H9 (cell line): ENCODE measurements at regions not wholly inside any gene's neighbourhood (a gene's known extent, or its start where the extent isn't known, plus 50 kb on each side); places are given as distances from the start of the nearest gene placed in this dataset.

Source experiments
- DNase-seq: peaks from one replicate; pipeline ENCODE4 v3.0.0-alpha.2; 2017
- H2AFZ ChIP-seq: one replicate; pipeline ENCODE4 v1.6.1; 2013; ENCODE audit warnings: mild to moderate bottlenecking, low read length, control low read depth, moderate library complexity
- H2AK5ac ChIP-seq: 2 replicates; pipeline ENCODE4 v1.6.1; 2013; ENCODE audit warnings: low read length, control low read depth, mixed read lengths; ENCODE audit not compliant: insufficient read length
- H2BK120ac ChIP-seq: one replicate; pipeline ENCODE4 v1.6.1; 2013; ENCODE audit warnings: low read depth, mild to moderate bottlenecking, low read length, control low read depth, inconsistent platforms; ENCODE audit not compliant: poor library complexity, severe bottlenecking
- H2BK12ac ChIP-seq: 2 replicates; pipeline ENCODE4 v1.6.1; 2013; ENCODE audit warnings: low read length, control low read depth, mixed read lengths, low read depth; ENCODE audit not compliant: insufficient read length
- H2BK15ac ChIP-seq: 2 replicates; pipeline ENCODE4 v1.6.1; 2013; ENCODE audit warnings: low read depth, low read length, control low read depth
- H2BK20ac ChIP-seq: one replicate; pipeline ENCODE4 v1.6.1; 2013; ENCODE audit warnings: low read depth, mild to moderate bottlenecking, low read length, control low read depth, inconsistent platforms; ENCODE audit not compliant: poor library complexity, severe bottlenecking
- H2BK5ac ChIP-seq: 2 replicates; pipeline ENCODE4 v1.6.1; 2013; ENCODE audit warnings: low read length, control low read depth, mixed read lengths; ENCODE audit not compliant: insufficient read length
- H3K14ac ChIP-seq: 2 replicates; pipeline ENCODE4 v1.6.1; 2013; ENCODE audit warnings: low read length, control low read depth; ENCODE audit not compliant: insufficient read depth
- H3K18ac ChIP-seq: 2 replicates; pipeline ENCODE4 v1.6.1; 2013; ENCODE audit warnings: low read depth, mild to moderate bottlenecking, mixed read lengths, low read length, control low read depth; ENCODE audit not compliant: insufficient read length
- H3K23ac ChIP-seq: 2 replicates; pipeline ENCODE4 v1.6.1; 2013; ENCODE audit warnings: low read length, control low read depth, mixed read lengths, low read depth; ENCODE audit not compliant: insufficient read length
- H3K23me2 ChIP-seq: 2 replicates; pipeline ENCODE4 v1.6.1; 2013; ENCODE audit warnings: low read depth, mild to moderate bottlenecking, mixed read lengths, low read length, control low read depth; ENCODE audit not compliant: insufficient read length, poor library complexity, severe bottlenecking
- H3K27ac ChIP-seq: 2 replicates; pipeline ENCODE4 v1.5.1; 2013; ENCODE audit warnings: low read length, control low read depth, mixed read lengths, low read depth; ENCODE audit not compliant: insufficient read length
- H3K27me3 ChIP-seq: 2 replicates; pipeline ENCODE4 v1.6.1; 2013; ENCODE audit warnings: low read length, control low read depth, inconsistent platforms; ENCODE audit not compliant: insufficient read depth
- H3K4ac ChIP-seq: 2 replicates; pipeline ENCODE4 v1.6.1; 2013; ENCODE audit warnings: low read depth, mild to moderate bottlenecking, control low read depth, inconsistent platforms, low read length, moderate library complexity
- H3K4me1 ChIP-seq: 2 replicates; pipeline ENCODE4 v1.6.1; 2013; ENCODE audit warnings: low read length, control low read depth, inconsistent platforms; ENCODE audit not compliant: insufficient read depth
- H3K4me2 ChIP-seq: 2 replicates; pipeline ENCODE4 v1.6.1; 2013; ENCODE audit warnings: low read length, control low read depth, mixed read lengths; ENCODE audit not compliant: insufficient read length, insufficient read depth
- H3K56ac ChIP-seq: 2 replicates; pipeline ENCODE4 v1.6.1; 2013; ENCODE audit warnings: low read depth, mild to moderate bottlenecking, mixed read lengths, low read length, control low read depth; ENCODE audit not compliant: insufficient read length
- H3K79me1 ChIP-seq: 2 replicates; pipeline ENCODE4 v1.6.1; 2013; ENCODE audit warnings: low read depth, mild to moderate bottlenecking, moderate library complexity, low read length, control low read depth, inconsistent platforms; ENCODE audit not compliant: insufficient read depth, poor library complexity, severe bottlenecking
- H3K79me2 ChIP-seq: 2 replicates; pipeline ENCODE4 v1.6.1; 2013; ENCODE audit warnings: low read length, control low read depth, inconsistent platforms; ENCODE audit not compliant: insufficient read depth
- H3K9ac ChIP-seq: 2 replicates; pipeline ENCODE4 v1.6.1; 2013; ENCODE audit warnings: low read length, control low read depth, mixed read lengths; ENCODE audit not compliant: insufficient read length; ENCODE audit errors: extremely low read depth
- H3K9me3 ChIP-seq: one replicate; pipeline ENCODE4 v1.6.1; 2013; ENCODE audit warnings: low read depth, low read length, inconsistent platforms; ENCODE audit not compliant: control insufficient read depth
- H3T11ph ChIP-seq: one replicate; pipeline ENCODE4 v1.6.1; 2013; ENCODE audit warnings: mild to moderate bottlenecking, low read length, control low read depth, inconsistent platforms
- H4K20me1 ChIP-seq: one replicate; pipeline ENCODE4 v1.6.1; 2013; ENCODE audit not compliant: control insufficient read depth, insufficient read length, insufficient read depth
- H4K5ac ChIP-seq: 2 replicates; pipeline ENCODE4 v1.6.1; 2013; ENCODE audit warnings: low read depth, mild to moderate bottlenecking, mixed read lengths, low read length, control low read depth; ENCODE audit not compliant: insufficient read length
- H4K8ac ChIP-seq: replicated peaks from 2 replicates; pipeline ENCODE4 v1.6.1; 2013; ENCODE audit warnings: low read length, control low read depth, mixed read lengths, low read depth; ENCODE audit not compliant: insufficient read length
- H4K91ac ChIP-seq: 2 replicates; pipeline ENCODE4 v1.6.1; 2013; ENCODE audit warnings: low read depth, mild to moderate bottlenecking, moderate library complexity, mixed read lengths, low read length, control low read depth; ENCODE audit not compliant: insufficient read length
- H3K27ac Mint-ChIP-seq, 3 experiments: 2 replicates in 2 of 3; 3 replicates in 1 of 3; pipeline ENCODE4 v1.8.0; 2020 to 2021; ENCODE audit warnings: mixed read lengths in 3 of 3, mild to moderate bottlenecking in 1 of 3, moderate library complexity in 1 of 3
- H3K27me3 Mint-ChIP-seq: 2 replicates; pipeline ENCODE4 v1.8.0; 2021; ENCODE audit warnings: low read depth, mild to moderate bottlenecking, moderate library complexity, mixed read lengths
- H3K36me3 Mint-ChIP-seq, 3 experiments: 2 replicates in 2 of 3; 3 replicates in 1 of 3; pipeline ENCODE4 v1.8.0; 2020 to 2021; ENCODE audit warnings: low read depth in 3 of 3, mixed read lengths in 3 of 3; ENCODE audit not compliant: insufficient read depth in 1 of 3
- H3K4me1 Mint-ChIP-seq, 2 experiments: 2 replicates each; pipeline ENCODE4 v1.8.0; 2020; ENCODE audit warnings: mixed read lengths in 2 of 2
- H3K4me3 Mint-ChIP-seq, 2 experiments: 2 replicates in 1 of 2; 3 replicates in 1 of 2; pipeline ENCODE4 v1.8.0; 2020 to 2021; ENCODE audit warnings: mild to moderate bottlenecking in 2 of 2, mixed read lengths in 2 of 2, moderate library complexity in 1 of 2
- H3K9me3 Mint-ChIP-seq, 2 experiments: 2 replicates in 1 of 2; 3 replicates in 1 of 2; pipeline ENCODE4 v1.8.0; 2020; ENCODE audit warnings: mild to moderate bottlenecking in 2 of 2, mixed read lengths in 2 of 2, moderate library complexity in 1 of 2
- CTCF ChIP-seq: fragments of 200-600 bp; sonication (generic); conservative IDR thresholded peaks from 3 replicates; pipeline ENCODE4 v1.8.0; 2021; ENCODE audit warnings: antibody characterized with exemption, mild to moderate bottlenecking
- whole genome bisulfite sequencing: extraction: QIAGEN DNeasy Blood & Tissue Kit; methylation state at CpG from one replicate; pipeline ENCODE4 v1.1.7; 2013; ENCODE audit warnings: missing lambda C conversion rate, low lambda C conversion rate, mixed read lengths; ENCODE audit not compliant: insufficient read length; ENCODE audit errors: extremely low coverage; 5-methylcytosine and 5-hydroxymethylcytosine counted together

GRCh38 chr3:8246070-8246469 is 255.6 kb upstream of the LMCD1 start:
- H2AFZ ChIP-seq, result no peak overlapping the region
- no peak overlapping the region for H4K5ac ChIP-seq
- H3K23me2 ChIP-seq, result no peaks in the 10 kb centered on the region
- no peak overlapping the region for H3K18ac ChIP-seq
- no peak overlapping the region for H3K14ac ChIP-seq
- no peak overlapping the region for H2AK5ac ChIP-seq
- H2BK120ac ChIP-seq, result no peak overlapping the region
- no CpG with 5 or more reads among the region's 2 CpGs for WGBS
- H3K4me2 ChIP-seq, result no peak overlapping the region
- no peaks in the 10 kb centered on the region for H3K79me2 ChIP-seq
- no peaks in the 10 kb centered on the region for H3K79me1 ChIP-seq
- H3K56ac ChIP-seq, result no peak overlapping the region
- no peak overlapping the region for H3T11ph ChIP-seq
- H3K23ac ChIP-seq, result no peak overlapping the region
- no peak for TF ChIP-seq CTCF
- H3K9ac ChIP-seq, result no peak overlapping the region
- Mint-ChIP-seq H3K27ac (no peak overlapping the region), H3K36me3 (peaks cover 2 to 14% (median 4%) of the 10 kb centered on the region in 3 experiments; a peak in 4 of 7 replicates), H3K4me3 (no peak overlapping the region), H3K4me1 (peaks cover 5 to 8% of the 10 kb centered on the region in 2 experiments; a peak in 3 of 4 replicates), H3K27me3 (peaks cover 2% of the 10 kb centered on the region; the same call in 1 of the 2 replicates), H3K9me3 (peaks cover 0 to 8% of the 10 kb centered on the region in 2 experiments; a peak in 2 of 5 replicates)
- no peaks in the 10 kb centered on the region for H4K20me1 ChIP-seq
- no peak overlapping the region for H2BK15ac ChIP-seq
- no peaks in the 10 kb centered on the region for H3K4me1 ChIP-seq
- H3K27ac ChIP-seq, result no peak overlapping the region
- H4K8ac ChIP-seq, result no peak overlapping the region
- H2BK20ac ChIP-seq, result no peak overlapping the region
- no peak overlapping the region for H3K4ac ChIP-seq
- H3K9me3 ChIP-seq, result no peaks in the 10 kb centered on the region
- DNase-seq, result no peak
- H4K91ac ChIP-seq, result no peak overlapping the region
- no peak overlapping the region for H2BK12ac ChIP-seq
- no peak overlapping the region for H2BK5ac ChIP-seq
- H3K27me3 ChIP-seq, result no peaks in the 10 kb centered on the region
